Erythroblast (primary cell): ENCODE measurements at regions not wholly inside any gene's neighbourhood (a gene's known extent, or its start where the extent isn't known, plus 50 kb on each side); places are given as distances from the start of the nearest gene placed in this dataset.

Source experiments
- GATA1 ChIP-seq: IDR thresholded peaks from 2 replicates; pipeline ENCODE4 v1.6.1; 2011; ENCODE audit warnings: low read depth, mild to moderate bottlenecking, control low read depth, low read length, moderate library complexity
- POLR2A ChIP-seq: IDR thresholded peaks from 2 replicates; pipeline ENCODE4 v1.6.1; 2011; ENCODE audit warnings: mild to moderate bottlenecking, low read length

- no peak for TF ChIP-seq POLR2A
- TF ChIP-seq GATA1 = no peak
These were observed 589.7 kb downstream of the CBLN4 start for GRCh38 chr20:55415567-55416142.
